K562 (cell line): ENCODE measurements at regions not wholly inside any gene's neighbourhood (a gene's known extent, or its start where the extent isn't known, plus 50 kb on each side); places are given as distances from the start of the nearest gene placed in this dataset.

Experiments used
- BRD4 ChIP-seq: fragments of 200-600 bp; sonication (generic); IDR thresholded peaks from 2 replicates; pipeline ENCODE4 v1.6.1; 2017; ENCODE audit warnings: inconsistent platforms
- E2F5 ChIP-seq: sonication (generic); formaldehyde crosslinking; IDR thresholded peaks from 2 replicates; pipeline ENCODE4 v1.8.0; 2022; ENCODE audit warnings: mild to moderate bottlenecking, missing genetic modification reagents
- NFE2 ChIP-seq: IDR thresholded peaks from 2 replicates; pipeline ENCODE4 v1.6.1; 2014; ENCODE audit warnings: antibody characterized with exemption, low read depth
- PHTF2 ChIP-seq: fragments of 250-450 bp; sonication (Bioruptor Pico); IDR thresholded peaks from 2 replicates; pipeline ENCODE4 v1.5.0; 2021; ENCODE audit warnings: mild to moderate bottlenecking
- POLR2G ChIP-seq: fragments of 200-400 bp; formaldehyde crosslinking; IDR thresholded peaks from 2 replicates; pipeline ENCODE4 v1.6.1; 2017; ENCODE audit warnings: low read depth, mild to moderate bottlenecking, antibody characterized with exemption, low read length, moderate library complexity
- PRMT5 ChIP-seq: sonication (generic); formaldehyde crosslinking; IDR thresholded peaks from 2 replicates; pipeline ENCODE4 v1.5.0; 2020; ENCODE audit warnings: missing genetic modification reagents
- RNF2 ChIP-seq: sonication (generic); IDR thresholded peaks from 2 replicates; pipeline ENCODE4 v1.6.1; 2016
- TAF7 ChIP-seq: fragments of 450-650 bp; IDR thresholded peaks from 2 replicates; pipeline ENCODE4 v1.6.1; 2016; ENCODE audit warnings: missing genetic modification characterization, missing compliant biosample characterization
- ZNF407 ChIP-seq: fragments of 450-650 bp; IDR thresholded peaks from 2 replicates; pipeline ENCODE4 v1.6.1; 2016; ENCODE audit warnings: low read depth

GRCh38 chrX:128807367-128807766, 715.9 kb downstream of the SMARCA1 start (continued):
- TF ChIP-seq ZNF407 (no peak), PRMT5 (no peak), POLR2G (no peak), E2F5 (CRISPR knock-in tag) (no peak), RNF2 (no peak), BRD4 (no peak), NFE2 (no peak), TAF7 (tag) (no peak), PHTF2 (CRISPR knock-in tag) (no peak)
